H9 (cell line): ENCODE measurements at regions not wholly inside any gene's neighbourhood (a gene's known extent, or its start where the extent isn't known, plus 50 kb on each side); places are given as distances from the start of the nearest gene placed in this dataset.

Source experiments
- DNase-seq: peaks from one replicate; pipeline ENCODE4 v3.0.0-alpha.2; 2017
- H2AFZ ChIP-seq: one replicate; pipeline ENCODE4 v1.6.1; 2013; ENCODE audit warnings: mild to moderate bottlenecking, low read length, control low read depth, moderate library complexity
- H2AK5ac ChIP-seq: 2 replicates; pipeline ENCODE4 v1.6.1; 2013; ENCODE audit warnings: low read length, control low read depth, mixed read lengths; ENCODE audit not compliant: insufficient read length
- H2BK120ac ChIP-seq: one replicate; pipeline ENCODE4 v1.6.1; 2013; ENCODE audit warnings: low read depth, mild to moderate bottlenecking, low read length, control low read depth, inconsistent platforms; ENCODE audit not compliant: poor library complexity, severe bottlenecking
- H2BK12ac ChIP-seq: 2 replicates; pipeline ENCODE4 v1.6.1; 2013; ENCODE audit warnings: low read length, control low read depth, mixed read lengths, low read depth; ENCODE audit not compliant: insufficient read length
- H2BK15ac ChIP-seq: 2 replicates; pipeline ENCODE4 v1.6.1; 2013; ENCODE audit warnings: low read depth, low read length, control low read depth
- H2BK20ac ChIP-seq: one replicate; pipeline ENCODE4 v1.6.1; 2013; ENCODE audit warnings: low read depth, mild to moderate bottlenecking, low read length, control low read depth, inconsistent platforms; ENCODE audit not compliant: poor library complexity, severe bottlenecking
- H2BK5ac ChIP-seq: 2 replicates; pipeline ENCODE4 v1.6.1; 2013; ENCODE audit warnings: low read length, control low read depth, mixed read lengths; ENCODE audit not compliant: insufficient read length
- H3K14ac ChIP-seq: 2 replicates; pipeline ENCODE4 v1.6.1; 2013; ENCODE audit warnings: low read length, control low read depth; ENCODE audit not compliant: insufficient read depth
- H3K18ac ChIP-seq: 2 replicates; pipeline ENCODE4 v1.6.1; 2013; ENCODE audit warnings: low read depth, mild to moderate bottlenecking, mixed read lengths, low read length, control low read depth; ENCODE audit not compliant: insufficient read length
- H3K23ac ChIP-seq: 2 replicates; pipeline ENCODE4 v1.6.1; 2013; ENCODE audit warnings: low read length, control low read depth, mixed read lengths, low read depth; ENCODE audit not compliant: insufficient read length
- H3K23me2 ChIP-seq: 2 replicates; pipeline ENCODE4 v1.6.1; 2013; ENCODE audit warnings: low read depth, mild to moderate bottlenecking, mixed read lengths, low read length, control low read depth; ENCODE audit not compliant: insufficient read length, poor library complexity, severe bottlenecking
- H3K27ac ChIP-seq: 2 replicates; pipeline ENCODE4 v1.5.1; 2013; ENCODE audit warnings: low read length, control low read depth, mixed read lengths, low read depth; ENCODE audit not compliant: insufficient read length
- H3K27me3 ChIP-seq: 2 replicates; pipeline ENCODE4 v1.6.1; 2013; ENCODE audit warnings: low read length, control low read depth, inconsistent platforms; ENCODE audit not compliant: insufficient read depth
- H3K4ac ChIP-seq: 2 replicates; pipeline ENCODE4 v1.6.1; 2013; ENCODE audit warnings: low read depth, mild to moderate bottlenecking, control low read depth, inconsistent platforms, low read length, moderate library complexity
- H3K4me1 ChIP-seq: 2 replicates; pipeline ENCODE4 v1.6.1; 2013; ENCODE audit warnings: low read length, control low read depth, inconsistent platforms; ENCODE audit not compliant: insufficient read depth
- H3K4me2 ChIP-seq: 2 replicates; pipeline ENCODE4 v1.6.1; 2013; ENCODE audit warnings: low read length, control low read depth, mixed read lengths; ENCODE audit not compliant: insufficient read length, insufficient read depth
- H3K56ac ChIP-seq: 2 replicates; pipeline ENCODE4 v1.6.1; 2013; ENCODE audit warnings: low read depth, mild to moderate bottlenecking, mixed read lengths, low read length, control low read depth; ENCODE audit not compliant: insufficient read length
- H3K79me1 ChIP-seq: 2 replicates; pipeline ENCODE4 v1.6.1; 2013; ENCODE audit warnings: low read depth, mild to moderate bottlenecking, moderate library complexity, low read length, control low read depth, inconsistent platforms; ENCODE audit not compliant: insufficient read depth, poor library complexity, severe bottlenecking
- H3K79me2 ChIP-seq: 2 replicates; pipeline ENCODE4 v1.6.1; 2013; ENCODE audit warnings: low read length, control low read depth, inconsistent platforms; ENCODE audit not compliant: insufficient read depth
- H3K9ac ChIP-seq: 2 replicates; pipeline ENCODE4 v1.6.1; 2013; ENCODE audit warnings: low read length, control low read depth, mixed read lengths; ENCODE audit not compliant: insufficient read length; ENCODE audit errors: extremely low read depth
- H3K9me3 ChIP-seq: one replicate; pipeline ENCODE4 v1.6.1; 2013; ENCODE audit warnings: low read depth, low read length, inconsistent platforms; ENCODE audit not compliant: control insufficient read depth
- H3T11ph ChIP-seq: one replicate; pipeline ENCODE4 v1.6.1; 2013; ENCODE audit warnings: mild to moderate bottlenecking, low read length, control low read depth, inconsistent platforms
- H4K20me1 ChIP-seq: one replicate; pipeline ENCODE4 v1.6.1; 2013; ENCODE audit not compliant: control insufficient read depth, insufficient read length, insufficient read depth
- H4K5ac ChIP-seq: 2 replicates; pipeline ENCODE4 v1.6.1; 2013; ENCODE audit warnings: low read depth, mild to moderate bottlenecking, mixed read lengths, low read length, control low read depth; ENCODE audit not compliant: insufficient read length
- H4K8ac ChIP-seq: replicated peaks from 2 replicates; pipeline ENCODE4 v1.6.1; 2013; ENCODE audit warnings: low read length, control low read depth, mixed read lengths, low read depth; ENCODE audit not compliant: insufficient read length
- H4K91ac ChIP-seq: 2 replicates; pipeline ENCODE4 v1.6.1; 2013; ENCODE audit warnings: low read depth, mild to moderate bottlenecking, moderate library complexity, mixed read lengths, low read length, control low read depth; ENCODE audit not compliant: insufficient read length
- H3K27ac Mint-ChIP-seq, 3 experiments: 2 replicates in 2 of 3; 3 replicates in 1 of 3; pipeline ENCODE4 v1.8.0; 2020 to 2021; ENCODE audit warnings: mixed read lengths in 3 of 3, mild to moderate bottlenecking in 1 of 3, moderate library complexity in 1 of 3
- H3K27me3 Mint-ChIP-seq: 2 replicates; pipeline ENCODE4 v1.8.0; 2021; ENCODE audit warnings: low read depth, mild to moderate bottlenecking, moderate library complexity, mixed read lengths
- H3K36me3 Mint-ChIP-seq, 3 experiments: 2 replicates in 2 of 3; 3 replicates in 1 of 3; pipeline ENCODE4 v1.8.0; 2020 to 2021; ENCODE audit warnings: low read depth in 3 of 3, mixed read lengths in 3 of 3; ENCODE audit not compliant: insufficient read depth in 1 of 3
- H3K4me1 Mint-ChIP-seq, 2 experiments: 2 replicates each; pipeline ENCODE4 v1.8.0; 2020; ENCODE audit warnings: mixed read lengths in 2 of 2
- H3K4me3 Mint-ChIP-seq, 2 experiments: 2 replicates in 1 of 2; 3 replicates in 1 of 2; pipeline ENCODE4 v1.8.0; 2020 to 2021; ENCODE audit warnings: mild to moderate bottlenecking in 2 of 2, mixed read lengths in 2 of 2, moderate library complexity in 1 of 2
- H3K9me3 Mint-ChIP-seq, 2 experiments: 2 replicates in 1 of 2; 3 replicates in 1 of 2; pipeline ENCODE4 v1.8.0; 2020; ENCODE audit warnings: mild to moderate bottlenecking in 2 of 2, mixed read lengths in 2 of 2, moderate library complexity in 1 of 2
- CTCF ChIP-seq: fragments of 200-600 bp; sonication (generic); conservative IDR thresholded peaks from 3 replicates; pipeline ENCODE4 v1.8.0; 2021; ENCODE audit warnings: antibody characterized with exemption, mild to moderate bottlenecking
- WGBS: extraction: QIAGEN DNeasy Blood & Tissue Kit; methylation state at CpG from one replicate; pipeline ENCODE4 v1.1.7; 2013; ENCODE audit warnings: missing lambda C conversion rate, low lambda C conversion rate, mixed read lengths; ENCODE audit not compliant: insufficient read length; ENCODE audit errors: extremely low coverage; 5-methylcytosine and 5-hydroxymethylcytosine counted together

GRCh38 chr7:54827734-54828133 lies 68.7 kb upstream of the SEC61G start:
- WGBS = no CpG with 5 or more reads among the region's 4 CpGs

More at GRCh38 chr7:54827734-54828133, 68.7 kb upstream of the SEC61G start:
- Histone ChIP-seq H3K14ac (no peak overlapping the region), H3K23ac (no peak overlapping the region), H3T11ph (no peak overlapping the region), H2BK20ac (no peak overlapping the region), H2BK120ac (no peak overlapping the region), H3K27me3 (no peaks in the 10 kb centered on the region), H3K27ac (no peak overlapping the region), H3K18ac (no peak overlapping the region), H3K4ac (no peak overlapping the region), H4K20me1 (no peaks in the 10 kb centered on the region), H4K5ac (no peak overlapping the region), H2AK5ac (no peak overlapping the region), H2BK15ac (no peak overlapping the region), H2AFZ (no peak overlapping the region), H2BK12ac (no peak overlapping the region), H3K79me2 (no peaks in the 10 kb centered on the region), H3K79me1 (no peaks in the 10 kb centered on the region), H3K4me2 (no peak overlapping the region), H2BK5ac (no peak overlapping the region), H4K91ac (no peak overlapping the region), H3K23me2 (no peaks in the 10 kb centered on the region), H3K9ac (no peak overlapping the region), H3K9me3 (no peaks in the 10 kb centered on the region), H3K56ac (no peak overlapping the region), H3K4me1 (no peaks in the 10 kb centered on the region), H4K8ac (no peak overlapping the region)
- H3K27ac Mint-ChIP-seq = no peak overlapping the region
- H3K27me3 Mint-ChIP-seq = no peaks in the 10 kb centered on the region; the same call in 1 of the 2 replicates
- no peak for TF ChIP-seq CTCF
- H3K9me3 Mint-ChIP-seq = peaks cover 14 to 25% of the 10 kb centered on the region in 2 experiments; a peak in 4 of 5 replicates
- no peak for DNase-seq
- no peak overlapping the region for H3K4me3 Mint-ChIP-seq
- peaks cover 3 to 15% (median 7%) of the 10 kb centered on the region in 3 experiments; a peak in 4 of 7 replicates for H3K36me3 Mint-ChIP-seq
- 0 out of 4 replicates have a peak, but pooled peaks cover 0 to 4% of the 10 kb centered on the region in 2 experiments for H3K4me1 Mint-ChIP-seq
